GM23248 (cell line): ENCODE measurements at regions not wholly inside any gene's neighbourhood (a gene's known extent, or its start where the extent isn't known, plus 50 kb on each side); places are given as distances from the start of the nearest gene placed in this dataset.
"Not testable (repeated sequence)": the region's sequence is repeated elsewhere in the genome, so short reads cannot be mapped to it uniquely, and the experiment has no call there.

Source experiments
- DNase-seq: peaks from one replicate; pipeline ENCODE4 v3.0.0-alpha.2; 2015
- H2AFZ ChIP-seq: fragments of 200-600 bp; sonication (generic); 2 replicates; pipeline ENCODE4 v1.6.1; 2016; ENCODE audit warnings: antibody characterized with exemption
- H3F3A ChIP-seq: fragments of 200-600 bp; sonication (generic); 2 replicates; pipeline ENCODE4 v1.6.1; 2016; ENCODE audit warnings: mild to moderate bottlenecking, antibody characterized with exemption, mixed run types; ENCODE audit not compliant: insufficient read depth
- H3K27ac ChIP-seq: fragments of 200-600 bp; sonication (generic); 2 replicates; pipeline ENCODE4 v1.5.1; 2016; ENCODE audit warnings: mild to moderate bottlenecking
- H3K27me3 ChIP-seq: fragments of 200-600 bp; sonication (generic); replicated peaks from 2 replicates; pipeline ENCODE4 v1.6.1; 2016; ENCODE audit warnings: mild to moderate bottlenecking; ENCODE audit not compliant: insufficient read depth
- H3K36me3 ChIP-seq: fragments of 200-600 bp; sonication (generic); 2 replicates; pipeline ENCODE4 v1.6.1; 2016; ENCODE audit warnings: low read depth, mild to moderate bottlenecking
- H3K4me1 ChIP-seq: fragments of 200-600 bp; sonication (generic); 2 replicates; pipeline ENCODE4 v1.6.1; 2016; ENCODE audit warnings: mild to moderate bottlenecking; ENCODE audit not compliant: insufficient read depth
- H3K4me2 ChIP-seq: fragments of 200-600 bp; sonication (generic); one replicate; pipeline ENCODE4 v1.6.1; 2016; ENCODE audit warnings: mild to moderate bottlenecking; ENCODE audit not compliant: unreplicated experiment
- H3K4me3 ChIP-seq: fragments of 200-600 bp; sonication (generic); 2 replicates; pipeline ENCODE4 v1.5.1; 2016; ENCODE audit warnings: mild to moderate bottlenecking
- H3K79me2 ChIP-seq: fragments of 200-600 bp; sonication (generic); 2 replicates; pipeline ENCODE4 v1.6.1; 2016; ENCODE audit warnings: mild to moderate bottlenecking; ENCODE audit not compliant: insufficient read depth
- H3K9ac ChIP-seq: fragments of 200-600 bp; sonication (generic); 2 replicates; pipeline ENCODE4 v1.6.1; 2016; ENCODE audit warnings: mild to moderate bottlenecking
- H3K9me2 ChIP-seq: fragments of 200-600 bp; sonication (generic); 2 replicates; pipeline ENCODE4 v1.6.1; 2016; ENCODE audit warnings: mixed run types, mild to moderate bottlenecking, moderate library complexity; ENCODE audit not compliant: insufficient read depth
- H3K9me3 ChIP-seq: fragments of 200-600 bp; sonication (generic); one replicate; pipeline ENCODE4 v1.6.1; 2017; ENCODE audit warnings: low read depth
- H4K20me1 ChIP-seq: fragments of 200-600 bp; sonication (generic); 2 replicates; pipeline ENCODE4 v1.6.0; 2016; ENCODE audit not compliant: insufficient read depth
- EZH2 ChIP-seq: fragments of 200-600 bp; sonication (generic); IDR thresholded peaks from 2 replicates; pipeline ENCODE4 v1.6.1; 2018; ENCODE audit warnings: antibody characterized with exemption, mild to moderate bottlenecking; ENCODE audit not compliant: insufficient read depth, poor library complexity, severe bottlenecking
- EZH2phosphoT487 ChIP-seq: fragments of 200-600 bp; sonication (generic); IDR thresholded peaks from 2 replicates; pipeline ENCODE4 v1.6.1; 2018; ENCODE audit warnings: antibody characterized with exemption, moderate library complexity, mild to moderate bottlenecking, low read depth; ENCODE audit not compliant: insufficient read depth
- WGBS, 2 experiments: methylation state at CpG; one replicate each; pipeline ENCODE4 v1.1.6; 2015 to 2017; ENCODE audit warnings: low lambda C conversion rate in 2 of 2, low coverage in 1 of 2; ENCODE audit errors: missing lambda C conversion rate in 2 of 2; 5-methylcytosine and 5-hydroxymethylcytosine counted together
- in situ Hi-C: fragments of 300-500 bp; cut with MboI; formaldehyde crosslinking; loops from 2 replicates; pipeline ENCODE4 v1.15.0; 2020

DNA sequence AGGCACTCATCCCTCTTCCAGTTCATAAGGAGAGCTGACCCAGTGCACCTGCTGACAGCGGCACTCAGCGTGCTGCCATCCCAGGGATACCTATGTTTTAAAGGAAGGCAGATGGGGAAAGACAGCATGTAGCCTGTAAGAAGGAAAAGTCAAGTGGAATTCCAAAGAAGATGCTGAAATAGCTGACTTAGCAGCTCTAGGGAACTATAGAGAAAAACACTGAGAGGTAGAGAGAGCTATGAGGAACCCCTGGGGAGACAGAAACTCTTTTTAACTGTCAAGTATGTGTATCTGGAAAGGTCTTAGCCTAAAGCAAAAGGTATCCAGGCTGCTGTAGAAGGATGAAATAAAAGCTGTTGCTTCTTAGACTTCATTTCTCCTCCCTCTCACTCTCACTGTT is 113.4 kb upstream of the BCL6 start:
- H3K4me3 ChIP-seq: no peak overlapping the region
- no peaks in the 10 kb centered on the region for H3K79me2 ChIP-seq
- no peaks in the 10 kb centered on the region for H3K27me3 ChIP-seq
- no peak overlapping the region for H2AFZ ChIP-seq
- no peak for DNase-seq
- no peak overlapping the region for H3K27ac ChIP-seq
- no peak overlapping the region for H3K9ac ChIP-seq
- H3K9me2 ChIP-seq: no peaks in the 10 kb centered on the region
- H3K36me3 ChIP-seq: no peaks in the 10 kb centered on the region
- TF ChIP-seq EZH2phosphoT487 (no peak), EZH2 (no peak)
- no peak overlapping the region for H3K4me2 ChIP-seq
- H3F3A ChIP-seq: no peaks in the 10 kb centered on the region
- no peaks in the 10 kb centered on the region for H4K20me1 ChIP-seq
- H3K4me1 ChIP-seq: no peaks in the 10 kb centered on the region
- no peaks in the 10 kb centered on the region for H3K9me3 ChIP-seq
- 97 to 98% methylated on average over 2 of the region's 2 CpGs for WGBS, 2 experiments
- in situ Hi-C loops: no loop called here

DNA sequence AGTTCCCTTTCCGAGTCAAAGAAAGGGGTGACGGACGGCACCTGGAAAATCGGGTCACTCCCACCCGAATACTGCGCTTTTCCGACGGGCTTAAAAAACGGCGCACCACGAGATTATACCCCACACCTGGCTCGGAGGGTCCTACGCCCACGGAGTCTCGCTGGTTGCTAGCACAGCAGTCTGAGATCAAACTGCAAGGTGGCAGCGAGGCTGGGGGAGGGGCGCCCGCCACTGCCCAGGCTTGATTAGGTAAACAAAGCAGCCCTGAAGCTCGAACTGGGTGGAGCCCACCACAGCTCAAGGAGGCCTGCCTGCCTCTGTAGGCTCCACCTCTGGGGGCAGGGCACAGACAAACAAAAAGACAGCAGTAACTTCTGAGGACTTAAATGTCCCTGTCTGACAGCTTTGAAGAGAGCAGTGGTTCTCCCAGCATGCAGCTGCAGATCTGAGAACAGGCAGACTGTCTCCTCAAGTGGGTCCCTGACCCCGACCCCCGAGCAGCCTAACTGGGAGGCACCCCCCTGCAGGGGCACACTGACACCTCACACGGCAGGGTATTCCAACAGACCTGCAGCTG is 117.5 kb upstream of the BCL6 start:
- H3K79me2 ChIP-seq, DNase-seq, H3K4me3 ChIP-seq, H3K27ac ChIP-seq, H2AFZ ChIP-seq, H3K9ac ChIP-seq, H3K27me3 ChIP-seq, in situ Hi-C loops, H3K9me2 ChIP-seq, H3F3A ChIP-seq, H3K4me1 ChIP-seq, H3K9me3 ChIP-seq, H3K36me3 ChIP-seq, H4K20me1 ChIP-seq, H3K4me2 ChIP-seq: not testable (repeated sequence)
- WGBS, 2 experiments: 65 to 78% methylated on average over 8 to 21 of the region's 22 CpGs

DNA sequence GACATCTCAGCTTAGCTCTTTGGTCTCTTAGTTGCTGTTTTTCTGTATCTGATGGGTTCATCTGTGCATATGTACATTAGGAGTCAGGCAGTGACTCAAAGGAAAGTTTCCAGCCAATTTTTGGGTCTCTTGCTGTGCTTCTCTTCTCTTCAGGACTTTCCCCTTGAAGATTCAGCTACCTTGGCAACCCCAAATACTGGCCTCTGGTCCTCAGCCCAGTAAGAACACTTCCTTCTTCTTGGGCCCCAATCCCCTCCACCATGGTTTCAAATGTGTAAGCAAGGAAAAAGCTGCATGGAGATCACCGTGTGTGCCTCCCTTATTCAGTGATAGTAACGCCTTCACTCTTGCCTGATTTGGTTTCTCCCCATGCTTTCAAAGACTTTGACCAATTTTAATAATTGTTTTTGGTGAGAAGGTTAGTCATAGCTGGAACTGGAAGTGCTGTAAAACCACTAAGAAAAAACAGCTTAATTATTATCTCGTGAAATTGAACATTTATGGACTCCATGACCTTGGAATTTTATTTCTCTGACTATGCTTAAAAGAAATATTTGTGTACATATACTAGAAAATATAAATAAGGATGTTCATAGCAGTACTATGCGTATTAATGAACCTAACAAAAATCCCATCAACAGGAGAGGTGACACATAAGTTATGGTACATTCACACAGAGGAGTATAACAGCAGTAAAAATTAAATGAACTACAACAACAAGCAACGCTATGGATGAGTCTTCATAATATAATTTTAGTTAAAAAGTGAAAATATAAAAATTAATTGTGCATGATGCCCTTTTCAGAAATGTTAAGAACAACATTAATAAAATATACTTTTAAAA is 125.3 kb upstream of the BCL6 start:
- Histone ChIP-seq H3K4me1 (no peaks in the 10 kb centered on the region; the same call in 1 of the 2 replicates), H2AFZ (no peak overlapping the region), H3K27me3 (no peaks in the 10 kb centered on the region), H3K36me3 (no peaks in the 10 kb centered on the region), H3K79me2 (no peaks in the 10 kb centered on the region), H3K4me3 (no peak overlapping the region), H3K9me2 (no peaks in the 10 kb centered on the region), H3K9ac (no peak overlapping the region), H4K20me1 (no peaks in the 10 kb centered on the region), H3K9me3 (no peaks in the 10 kb centered on the region), H3F3A (no peaks in the 10 kb centered on the region), H3K4me2 (no peak overlapping the region), H3K27ac (no peak overlapping the region)
- 74 to 79% methylated on average over 5 of the region's 5 CpGs for WGBS, 2 experiments
- DNase-seq: no peak
- in situ Hi-C loops: no loop called here
- no peak for TF ChIP-seq EZH2phosphoT487
- TF ChIP-seq EZH2: no peak

DNA sequence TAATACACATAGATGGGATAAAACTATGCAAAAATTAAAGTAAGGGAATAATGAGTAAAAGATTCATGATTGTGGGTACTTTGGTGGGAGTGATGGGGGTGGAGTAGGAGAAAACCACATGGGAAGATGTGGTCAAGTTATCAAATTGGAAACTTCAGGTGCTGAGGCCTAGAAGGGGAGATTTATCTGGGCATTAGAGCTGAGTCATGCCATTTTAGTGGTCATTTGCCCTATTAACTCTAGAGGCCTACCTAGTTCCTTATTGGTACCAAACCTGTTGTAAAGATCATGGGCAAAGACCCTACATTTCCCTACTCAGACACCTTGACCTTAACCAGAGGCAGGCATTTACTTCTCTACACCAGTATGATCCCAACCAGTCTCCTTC is 125.9 kb upstream of the BCL6 start:
- in situ Hi-C loops: no loop called here
- H3K9ac ChIP-seq: no peak overlapping the region
- TF ChIP-seq EZH2 (no peak), EZH2phosphoT487 (no peak)

More for the DNA sequence above, 125.9 kb upstream of the BCL6 start:
- Histone ChIP-seq H3K9me3 (no peaks in the 10 kb centered on the region), H3K4me1 (no peaks in the 10 kb centered on the region; the same call in 1 of the 2 replicates), H3K79me2 (no peaks in the 10 kb centered on the region), H3K9me2 (no peaks in the 10 kb centered on the region), H4K20me1 (no peaks in the 10 kb centered on the region), H2AFZ (no peak overlapping the region), H3K27me3 (no peaks in the 10 kb centered on the region), H3F3A (no peaks in the 10 kb centered on the region), H3K4me3 (no peak overlapping the region), H3K4me2 (no peak overlapping the region), H3K27ac (no peak overlapping the region), H3K36me3 (no peaks in the 10 kb centered on the region)
- no peak for DNase-seq
